H1 (cell line): ENCODE measurements at regions not wholly inside any gene's neighbourhood (a gene's known extent, or its start where the extent isn't known, plus 50 kb on each side); places are given as distances from the start of the nearest gene placed in this dataset.

ENCODE experiments used
- CTCF ChIA-PET: fragments of 300-600 bp; sonication (Branson Sonifier 250); formaldehyde crosslinking; loops from one replicate; lab custom pipeline; 2021; ENCODE audit not compliant: partially characterized antibody; lab: Charles Lee
- POLR2A ChIA-PET: fragments of 300-600 bp; sonication (Branson Sonifier 250); formaldehyde crosslinking; loops from one replicate; lab custom pipeline; 2021; ENCODE audit warnings: inconsistent platforms; ENCODE audit not compliant: partially characterized antibody; lab: Charles Lee
- DNase-seq, 2 experiments: peaks; one replicate each; pipeline versions ENCODE4 v3.0.0 to v3.0.0-alpha.2; 2010 to 2022; ENCODE audit warnings: low spot score in 2 of 2, low read depth in 1 of 2, mixed read lengths in 1 of 2
- FAIRE-seq: peaks from 2 replicates; lab custom pipeline; 2011; peaks lifted over from hg19 to GRCh38; lab: Jason Lieb, UNC
- H2AFZ ChIP-seq: 2 replicates; pipeline ENCODE4 v1.8.1; 2012; ENCODE audit warnings: low read length, inconsistent platforms
- H2AK5ac ChIP-seq: 2 replicates; pipeline ENCODE4 v1.6.1; 2013; ENCODE audit warnings: low read depth, low read length
- H2BK120ac ChIP-seq: replicated peaks from 2 replicates; pipeline ENCODE3; 2013; ENCODE audit warnings: low read depth, low read length, inconsistent platforms
- H2BK12ac ChIP-seq: 2 replicates; pipeline ENCODE4 v1.6.1; 2013; ENCODE audit warnings: low read depth, low read length
- H2BK15ac ChIP-seq: 2 replicates; pipeline ENCODE4 v1.6.1; 2013; ENCODE audit warnings: low read length
- H2BK20ac ChIP-seq: 2 replicates; pipeline ENCODE4 v1.6.1; 2013; ENCODE audit warnings: low read length
- H2BK5ac ChIP-seq: 2 replicates; pipeline ENCODE4 v1.6.1; 2013; ENCODE audit warnings: low read depth, low read length
- H3K14ac ChIP-seq: 2 replicates; pipeline ENCODE4 v1.6.1; 2013; ENCODE audit warnings: inconsistent platforms; ENCODE audit not compliant: insufficient read length
- H3K18ac ChIP-seq: 2 replicates; pipeline ENCODE4 v1.6.1; 2013; ENCODE audit warnings: low read length; ENCODE audit errors: extremely low read depth
- H3K23ac ChIP-seq: 2 replicates; pipeline ENCODE4 v1.6.1; 2013; ENCODE audit warnings: inconsistent platforms; ENCODE audit not compliant: insufficient read length
- H3K23me2 ChIP-seq: 2 replicates; pipeline ENCODE4 v1.6.1; 2013; ENCODE audit warnings: low read depth, low read length
- H3K27ac ChIP-seq: 2 replicates; pipeline ENCODE4 v1.6.1; 2011; ENCODE audit warnings: low read depth, low read length, inconsistent platforms
- H3K27me3 ChIP-seq, 4 experiments: replicated peaks in 1 of 4; 1 replicate in 1 of 4; 2 replicates in 3 of 4; pipeline versions ENCODE4 v1.6.1 to v1.8.1; 2011 to 2013; ENCODE audit warnings: low read length in 3 of 4, mild to moderate bottlenecking in 3 of 4, inconsistent platforms in 2 of 4, mixed read lengths in 2 of 4, moderate library complexity in 1 of 4; ENCODE audit not compliant: control insufficient read depth in 3 of 4, insufficient read depth in 3 of 4; ENCODE audit errors: extremely low read depth in 1 of 4
- H3K36me3 ChIP-seq, 4 experiments: 2 replicates each; pipeline versions ENCODE4 v1.6.1 to v1.8.1; 2011 to 2013; ENCODE audit warnings: mild to moderate bottlenecking in 4 of 4, low read length in 3 of 4, moderate library complexity in 2 of 4, control low read depth in 1 of 4, inconsistent platforms in 1 of 4; ENCODE audit not compliant: insufficient read depth in 4 of 4, control insufficient read depth in 2 of 4
- H3K4ac ChIP-seq: replicated peaks from 2 replicates; pipeline ENCODE3; 2013; ENCODE audit warnings: low read length, low read depth, mixed read lengths, inconsistent platforms; ENCODE audit not compliant: insufficient read length
- H3K4me1 ChIP-seq, 4 experiments: replicated peaks in 1 of 4; 1 replicate in 1 of 4; 2 replicates in 3 of 4; pipeline versions ENCODE4 v1.6.1 to v1.8.1; 2011 to 2013; ENCODE audit warnings: low read length in 3 of 4, inconsistent platforms in 2 of 4, mixed read lengths in 1 of 4; ENCODE audit not compliant: insufficient read depth in 4 of 4, control insufficient read depth in 3 of 4
- H3K4me2 ChIP-seq, 2 experiments: 2 replicates each; pipeline versions ENCODE4 v1.6.1 to v1.8.1; 2011 to 2013; ENCODE audit warnings: low read depth in 2 of 2, low read length in 2 of 2, control low read depth in 1 of 2, inconsistent platforms in 1 of 2, mild to moderate bottlenecking in 1 of 2; ENCODE audit not compliant: insufficient read depth in 1 of 2
- H3K4me3 ChIP-seq, 4 experiments: fragments of 200-600, 300-600 bp in 1 of 4; sonication (generic), shearing (Covaris generic), sonication (Bioruptor Twin) in 1 of 4; 2 replicates each; pipeline versions ENCODE4 v1.5.1 to v1.8.1; 2011 to 2016; ENCODE audit warnings: low read length in 4 of 4, low read depth in 3 of 4, control low read depth in 2 of 4, inconsistent platforms in 2 of 4, mild to moderate bottlenecking in 2 of 4, mixed read lengths in 1 of 4, moderate library complexity in 1 of 4; ENCODE audit not compliant: insufficient read depth in 2 of 4; ENCODE audit errors: extremely low read depth in 1 of 4
- H3K56ac ChIP-seq: replicated peaks from 2 replicates; pipeline ENCODE3; 2013; ENCODE audit warnings: low read depth, mild to moderate bottlenecking, mixed read lengths, low read length, inconsistent platforms; ENCODE audit not compliant: insufficient read length
- H3K79me1 ChIP-seq: 2 replicates; pipeline ENCODE4 v1.6.1; 2013; ENCODE audit warnings: low read depth, low read length, control low read depth
- H3K79me2 ChIP-seq, 2 experiments: 2 replicates each; pipeline versions ENCODE4 v1.6.1 to v1.8.1; 2012 to 2013; ENCODE audit warnings: low read length in 2 of 2, mild to moderate bottlenecking in 2 of 2, inconsistent platforms in 1 of 2; ENCODE audit not compliant: insufficient read depth in 2 of 2, control insufficient read depth in 1 of 2
- H3K9ac ChIP-seq, 4 experiments: replicated peaks in 1 of 4; 1 replicate in 1 of 4; 2 replicates in 3 of 4; pipeline versions ENCODE4 v1.6.1 to v1.8.1; 2011 to 2013; ENCODE audit warnings: low read depth in 3 of 4, low read length in 3 of 4, control low read depth in 2 of 4, mild to moderate bottlenecking in 2 of 4, moderate library complexity in 2 of 4, inconsistent platforms in 1 of 4; ENCODE audit errors: extremely low read depth in 1 of 4
- H3K9me3 ChIP-seq, 2 experiments: 2 replicates each; pipeline versions ENCODE4 v1.6.1 to v1.8.1; 2012 to 2013; ENCODE audit warnings: mild to moderate bottlenecking in 2 of 2, moderate library complexity in 2 of 2, control low read depth in 1 of 2, inconsistent platforms in 1 of 2, low read depth in 1 of 2, low read length in 1 of 2, mixed read lengths in 1 of 2; ENCODE audit not compliant: insufficient read depth in 2 of 2
- H4K20me1 ChIP-seq, 2 experiments: replicated peaks in 1 of 2; 2 replicates each; pipeline versions ENCODE3 to v1.8.1; 2011 to 2013; ENCODE audit warnings: inconsistent platforms in 2 of 2, low read length in 2 of 2, mild to moderate bottlenecking in 1 of 2; ENCODE audit not compliant: insufficient read depth in 2 of 2, control insufficient read depth in 1 of 2
- H4K5ac ChIP-seq: 2 replicates; pipeline ENCODE4 v1.6.1; 2013; ENCODE audit warnings: low read length, low read depth, mixed read lengths, inconsistent platforms; ENCODE audit not compliant: insufficient read length
- H4K8ac ChIP-seq: 2 replicates; pipeline ENCODE4 v1.8.0; 2013; ENCODE audit warnings: mild to moderate bottlenecking, moderate library complexity, low read length, inconsistent platforms; ENCODE audit not compliant: insufficient read depth; ENCODE audit errors: extremely low read depth
- H4K91ac ChIP-seq: replicated peaks from 2 replicates; pipeline ENCODE3; 2013; ENCODE audit warnings: low read length, mixed read lengths, inconsistent platforms; ENCODE audit not compliant: insufficient read length
- EGR1 ChIP-seq: IDR thresholded peaks from 2 replicates; pipeline ENCODE4 v1.6.1; 2011; ENCODE audit warnings: low read depth, low read length, borderline replicate concordance
- RAD21 ChIP-seq, 2 experiments: IDR thresholded peaks in 1 of 2; conservative IDR thresholded peaks in 1 of 2; 2 replicates each; pipeline ENCODE4 v1.6.1; 2011; ENCODE audit warnings: low read depth in 2 of 2, low read length in 2 of 2, improper control_type of control experiment in 1 of 2, inconsistent platforms in 1 of 2, mild to moderate bottlenecking in 1 of 2, moderate library complexity in 1 of 2
- RBBP5 ChIP-seq: IDR thresholded peaks from 2 replicates; pipeline ENCODE4 v1.7.1; 2012; ENCODE audit warnings: low read depth, mild to moderate bottlenecking, inconsistent platforms, low read length, moderate library complexity, borderline replicate concordance
- RNF2 ChIP-seq: fragments of 200-900, 300-1000 bp; sonication (generic); IDR thresholded peaks from 2 replicates; pipeline ENCODE4 v1.7.1; 2016; ENCODE audit warnings: borderline replicate concordance, low read depth, mild to moderate bottlenecking, antibody characterized with exemption, low read length; ENCODE audit not compliant: poor library complexity, severe bottlenecking; ENCODE audit errors: missing control alignments
- SAP30 ChIP-seq: fragments of 300-600 bp; sonication (generic); IDR thresholded peaks from 2 replicates; pipeline ENCODE4 v1.7.1; 2012; ENCODE audit warnings: low read length, moderate library complexity, mild to moderate bottlenecking, inconsistent platforms; ENCODE audit not compliant: insufficient read depth, insufficient replicate concordance
- SP4 ChIP-seq: IDR thresholded peaks from 2 replicates; pipeline ENCODE4 v1.6.1; 2012; ENCODE audit warnings: low read length, inconsistent platforms
- WGBS, 2 experiments: shearing (Covaris generic) in 1 of 2; methylation state at CpG; one replicate each; pipeline versions ENCODE4 v1.1.6 to v1.1.7; 2013 to 2015; ENCODE audit warnings: low lambda C conversion rate in 2 of 2, mixed read lengths in 2 of 2, inconsistent platforms in 1 of 2, low coverage in 1 of 2, missing lambda C conversion rate in 1 of 2; ENCODE audit not compliant: insufficient replicate concordance in 2 of 2, insufficient coverage in 1 of 2, insufficient read length in 1 of 2; ENCODE audit errors: extremely low coverage in 1 of 2, missing lambda C conversion rate in 1 of 2; 5-methylcytosine and 5-hydroxymethylcytosine counted together

DNA sequence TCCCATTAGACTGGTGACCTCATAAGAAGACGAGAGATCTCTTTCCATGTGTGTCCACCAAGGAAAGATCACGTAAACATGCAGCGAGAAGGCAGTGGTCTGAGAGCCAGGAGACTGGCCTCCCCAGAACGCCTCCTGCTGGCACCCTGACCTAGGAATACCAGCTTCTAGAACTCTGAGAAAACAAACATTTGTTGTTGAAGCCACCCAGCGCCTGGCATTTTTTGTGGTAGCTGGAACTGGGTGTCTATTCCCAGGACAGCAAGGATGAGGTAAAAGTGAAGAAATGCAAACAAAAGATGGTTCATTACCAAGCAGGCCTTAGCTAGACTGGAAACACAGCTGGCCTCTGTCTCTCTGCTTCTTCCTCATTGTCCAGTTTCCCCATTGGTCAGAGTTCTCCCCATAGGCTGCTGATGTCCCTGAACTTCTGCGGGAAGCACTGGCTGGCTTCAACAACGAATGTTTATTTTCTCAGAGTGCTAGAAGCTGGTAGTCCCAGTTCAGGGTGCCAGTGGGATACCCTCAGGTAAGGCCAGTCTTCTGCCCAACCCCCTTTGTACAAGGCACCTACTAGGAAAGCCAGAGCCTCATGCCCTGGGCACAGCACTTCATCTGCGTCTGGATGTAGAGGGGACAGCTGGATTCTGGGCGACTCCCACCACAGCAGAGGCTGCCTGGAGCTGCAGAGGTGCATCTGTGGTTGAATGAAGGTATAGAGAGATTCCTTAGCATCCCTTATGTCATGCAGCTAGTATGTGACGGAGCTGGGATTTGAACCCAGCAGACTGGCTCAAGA is 304.9 kb downstream of the TCERG1L start:
- Histone ChIP-seq H3K4me2 (no peak overlapping the region), H2AFZ (no peak overlapping the region), H3K9me3 (no peaks in the 10 kb centered on the region; a peak in 1 of 4 replicates), H3K56ac (no peak overlapping the region), H2BK20ac (0 out of 2 replicates have a peak overlapping the region, but pooled peaks have one; percentile 23), H3K36me3 (no peaks in the 10 kb centered on the region), H2BK15ac (no peak overlapping the region), H2BK5ac (no peak overlapping the region), H2BK120ac (no peak overlapping the region), H3K23ac (no peak overlapping the region), H3K4me1 (peaks cover 5 to 15% (median 10%) of the 10 kb centered on the region in 4 experiments; a peak in 6 of 7 replicates), H4K91ac (peak overlapping the region; percentile 49), H3K4me3 (no peak overlapping the region), H3K23me2 (no peaks in the 10 kb centered on the region), H3K4ac (no peak overlapping the region), H3K18ac (no peak overlapping the region), H3K27me3 (0 out of 7 replicates have a peak, but pooled peaks cover 0 to 2% (median 0%) of the 10 kb centered on the region in 4 experiments), H3K27ac (no peak overlapping the region), H3K9ac (no peak overlapping the region), H2BK12ac (peak overlapping the region; percentile 5; the same call in 1 of the 2 replicates), H3K14ac (no peak overlapping the region), H4K8ac (no peak overlapping the region), H4K20me1 (no peaks in the 10 kb centered on the region), H3K79me2 (no peaks in the 10 kb centered on the region), H4K5ac (no peak overlapping the region), H2AK5ac (peak overlapping the region; percentile 67; the same call in 1 of the 2 replicates), H3K79me1 (no peaks in the 10 kb centered on the region)
- FAIRE-seq (no peak), DNase-seq (no peak)
- WGBS, 2 experiments, result 95% methylated on average over 10 of the region's 10 CpGs; no CpG with 5 or more reads in 1 of the 2 experiments
- ChIA-PET POLR2A (no interaction called here), CTCF (interaction anchor here (0.5 kb wide), 1 partner anchor 709 kb away, joined by 3 read pairs; no protein-coding TSS in a partner anchor)
- TF ChIP-seq RNF2, result no peak
- TF ChIP-seq EGR1, result no peak
- no peak for TF ChIP-seq SP4
- TF ChIP-seq RAD21 (IDR thresholded peaks at IDR 0.05 in 1 of 2, conservative IDR thresholded peaks at IDR 0.05 in 1 of 2; ENCODE audit: low read depth in 2 of 2, low read length in 2 of 2), result no peak
- TF ChIP-seq RBBP5, result no peak
- TF ChIP-seq SAP30, result no peak
